NCI-H1694 (cell line): ENCODE measurements at regions not wholly inside any gene's neighbourhood (a gene's known extent, or its start where the extent isn't known, plus 50 kb on each side); places are given as distances from the start of the nearest gene placed in this dataset.

Experiments
- DNase-seq: peaks from one replicate; lab custom pipeline; 2025; lab: John Stamatoyannopoulos, UW

DNA sequence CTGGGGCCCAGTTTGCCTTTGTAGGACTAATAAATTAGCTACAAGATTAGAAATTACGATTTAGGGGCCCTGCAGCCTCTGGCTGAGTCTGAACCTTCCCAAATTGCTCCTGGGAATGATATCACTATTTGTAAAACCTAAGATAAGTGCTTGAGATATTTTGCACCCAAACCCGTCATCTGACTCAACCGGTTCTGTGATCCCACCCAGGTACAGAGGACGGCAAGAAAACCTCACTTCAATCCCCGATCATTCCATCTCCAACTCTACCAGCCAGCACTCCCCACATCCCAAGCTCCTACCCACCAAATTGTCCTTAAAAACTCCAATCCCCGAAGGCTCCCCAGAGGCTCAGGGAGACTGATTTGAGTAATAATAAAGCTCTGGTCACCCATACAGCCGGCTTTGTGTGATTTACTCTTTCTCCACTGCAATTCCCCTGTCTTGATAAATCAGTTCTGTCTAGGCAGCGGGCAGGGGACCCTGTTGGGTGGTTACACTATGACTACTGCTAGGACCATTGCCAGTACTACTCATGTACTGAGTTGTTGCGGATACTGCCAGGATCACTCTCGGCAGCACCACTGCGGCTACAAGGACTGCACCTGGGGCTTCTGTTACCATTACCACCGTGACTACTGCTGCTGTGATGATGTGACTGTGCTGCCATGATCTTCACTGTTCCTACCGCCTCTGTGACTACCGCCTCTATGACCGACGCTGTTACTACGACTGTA lies 73.1 kb downstream of the IRF8 start:
- no peak for DNase-seq

DNA sequence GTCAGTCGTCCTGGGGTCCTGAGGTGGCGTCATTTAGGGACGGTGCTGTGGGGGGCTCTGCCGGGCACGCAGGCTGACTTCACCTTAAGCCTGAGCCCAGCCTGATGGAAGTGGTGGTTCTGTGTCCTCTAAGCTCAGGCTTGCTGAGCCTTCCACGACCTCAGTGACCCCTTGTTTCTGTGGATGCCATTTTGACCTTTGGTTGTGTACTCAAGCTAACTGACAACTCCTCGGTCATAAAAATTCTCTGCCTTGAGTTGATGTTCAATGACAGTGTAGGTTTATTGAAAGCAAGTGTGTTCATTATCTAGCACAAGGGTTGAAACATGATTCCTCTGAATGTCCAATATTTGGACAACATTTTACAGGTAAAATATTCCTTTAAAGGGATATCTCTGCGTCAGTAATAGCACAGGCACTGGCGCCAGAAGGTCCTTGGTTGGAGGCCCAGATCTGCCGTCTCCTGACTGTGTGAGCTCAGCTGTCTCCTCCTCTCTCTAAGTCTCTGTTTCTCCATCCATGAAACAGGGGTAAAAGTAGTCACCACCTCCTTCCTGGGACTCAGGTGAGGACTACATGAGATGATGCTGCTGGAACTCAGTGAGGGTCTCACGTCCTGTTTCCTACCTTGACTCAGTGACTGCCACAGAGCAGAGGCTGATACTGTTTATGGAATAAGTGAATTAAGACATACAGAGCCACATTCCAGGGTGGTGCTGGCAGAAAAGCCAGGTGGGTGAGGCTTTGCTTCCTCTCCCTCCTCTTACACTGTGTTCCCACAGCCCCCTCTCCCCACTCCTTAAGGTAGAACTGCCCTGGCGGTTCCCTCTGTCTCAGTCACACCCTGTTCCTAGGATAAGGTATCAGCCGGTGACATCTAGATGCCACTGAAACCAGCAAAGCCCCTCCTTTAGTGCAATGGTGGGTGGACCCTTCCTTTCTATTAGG lies 75.7 kb downstream of the IRF8 start:
- DNase-seq, result no peak

DNA sequence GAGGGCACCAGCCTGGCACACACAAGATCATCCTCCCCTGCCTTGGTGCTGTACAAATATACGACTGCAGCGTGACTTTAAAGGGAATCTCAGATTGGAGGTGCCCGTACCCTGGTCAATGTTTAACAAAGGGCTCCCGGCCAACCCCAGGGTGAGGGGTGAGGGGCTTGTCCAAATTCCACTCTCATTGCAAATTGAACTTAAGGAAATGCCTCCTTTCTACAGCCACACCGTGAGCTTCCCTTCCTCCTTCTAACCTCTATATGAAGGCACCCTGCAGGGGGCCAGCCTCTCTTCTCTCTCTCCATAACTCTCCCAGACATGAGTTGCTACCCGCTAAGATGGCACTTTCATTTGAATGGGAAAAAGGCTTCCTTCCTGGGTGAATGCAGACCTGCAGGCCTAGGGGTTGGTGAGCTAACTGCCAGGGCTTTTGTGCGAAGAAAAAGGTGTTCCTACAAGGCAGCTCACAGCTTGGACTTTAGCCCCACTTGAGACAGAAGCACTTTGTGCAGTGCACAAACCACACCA lies 76.6 kb downstream of the IRF8 start:
- no peak for DNase-seq

DNA sequence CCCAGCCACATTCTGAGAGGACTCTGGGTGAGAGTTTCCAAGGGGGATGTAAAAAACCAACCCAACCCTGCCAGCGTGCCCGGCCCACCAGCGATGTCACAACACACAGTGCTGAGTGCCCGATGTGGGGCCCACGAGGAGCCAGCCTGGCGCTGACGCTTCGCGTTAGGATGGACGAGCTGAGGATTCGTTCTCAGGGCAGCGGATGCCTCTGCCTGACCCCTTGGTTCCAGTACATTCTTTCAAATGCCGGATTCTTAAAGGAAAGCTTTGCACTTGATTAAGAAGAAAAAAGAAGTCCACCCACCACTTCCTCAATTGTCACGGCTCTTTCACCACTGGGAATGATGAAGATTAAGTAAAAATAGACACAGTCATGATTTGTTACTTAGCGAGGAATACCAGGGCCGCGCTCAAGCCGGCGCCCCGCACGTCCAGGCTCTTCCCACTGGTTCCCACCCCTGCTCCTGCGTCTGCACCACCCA lies 79.4 kb downstream of the IRF8 start:
- no peak for DNase-seq

DNA sequence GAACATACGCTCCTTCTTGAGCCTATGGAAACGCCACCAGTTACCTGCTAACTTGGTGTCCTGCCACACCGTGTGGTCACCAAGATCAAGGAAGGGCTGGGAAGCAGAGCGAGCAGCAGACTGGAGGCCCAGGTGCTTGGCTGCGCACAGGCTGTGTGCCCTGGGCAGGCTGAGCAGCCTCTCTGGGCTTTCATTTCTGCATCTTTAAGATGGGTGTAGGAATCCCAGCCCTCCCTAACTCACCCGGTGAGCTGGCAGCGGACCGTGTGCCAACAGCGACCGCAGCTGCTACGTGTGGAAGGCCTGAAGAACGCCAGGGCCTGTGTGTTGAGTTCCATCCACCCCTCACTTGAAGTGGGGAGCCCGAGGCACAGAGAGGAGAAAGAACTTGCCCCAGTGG lies 80.0 kb downstream of the IRF8 start:
- DNase-seq, result no peak

DNA sequence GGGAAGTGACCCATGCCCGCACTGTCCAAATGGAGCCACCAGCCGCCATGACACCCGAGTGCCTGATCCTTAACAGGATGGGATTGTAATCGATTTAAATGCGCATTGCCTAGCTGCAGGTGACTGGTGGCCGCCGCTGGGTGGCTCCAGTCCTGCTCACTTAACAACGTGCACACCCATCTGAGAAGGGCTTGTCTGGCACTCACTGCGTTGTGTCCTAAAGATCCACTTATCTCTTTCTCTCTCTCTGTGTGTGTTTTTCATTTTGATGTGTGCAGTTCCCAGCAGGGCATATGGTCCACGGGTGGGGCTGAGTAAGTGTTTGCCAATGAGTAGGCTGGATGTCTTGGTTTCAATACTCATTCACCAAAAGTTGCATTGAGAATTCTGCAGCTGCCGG lies 80.6 kb downstream of the IRF8 start:
- DNase-seq, result no peak

DNA sequence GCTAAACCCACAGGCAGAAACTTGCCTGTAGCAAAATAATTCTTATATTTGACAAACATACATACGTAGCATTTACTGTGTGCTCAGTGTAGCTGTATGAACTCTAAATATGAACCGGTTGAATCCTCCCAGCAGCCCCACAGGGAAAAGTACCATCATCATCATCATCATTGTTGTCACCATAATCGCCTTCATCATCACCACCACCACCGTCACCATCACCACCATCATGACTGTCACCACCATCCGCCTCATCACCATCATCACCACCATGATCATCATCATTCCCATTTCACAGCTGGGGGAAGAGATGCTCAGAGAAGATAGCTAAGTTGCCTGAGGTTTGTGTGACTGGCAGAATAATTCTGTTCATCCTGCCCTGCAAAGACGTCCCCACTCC lies 81.7 kb downstream of the IRF8 start:
- no peak for DNase-seq

DNA sequence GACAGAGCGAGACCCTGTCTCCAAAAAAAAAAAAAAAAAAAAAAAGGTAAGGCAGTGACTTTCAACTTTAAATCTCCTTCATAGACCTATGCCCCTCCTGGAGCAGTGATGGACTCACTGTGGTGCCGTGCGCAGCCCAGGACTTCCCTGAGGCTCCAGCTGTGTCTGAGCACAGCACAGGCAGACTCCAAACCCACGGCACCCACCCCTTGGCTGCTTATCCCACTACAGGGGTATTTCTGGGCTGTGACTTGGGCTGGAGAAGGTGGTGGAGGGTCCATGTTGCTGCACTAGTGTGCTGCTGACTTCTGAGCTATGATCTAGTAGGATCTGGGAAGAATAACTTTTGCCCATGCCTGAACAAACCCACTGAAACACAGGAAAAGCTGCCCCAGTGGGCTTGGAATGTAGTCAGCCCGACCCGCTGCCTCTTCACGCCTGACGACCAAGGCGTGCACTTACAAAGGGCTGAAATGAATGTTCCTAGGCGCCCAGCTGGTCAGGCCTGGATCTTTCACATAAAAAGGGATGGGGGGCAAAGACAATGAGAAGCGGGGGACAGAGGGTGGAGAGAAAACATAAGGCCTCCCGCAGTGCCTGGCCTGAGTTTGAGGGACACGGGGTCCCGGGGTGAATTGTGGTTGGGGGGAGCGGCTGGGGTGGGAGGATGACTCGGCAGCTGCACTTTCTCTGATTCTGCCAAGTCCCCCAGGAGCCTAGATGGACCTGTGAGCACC lies 83.0 kb downstream of the IRF8 start:
- no peak for DNase-seq

DNA sequence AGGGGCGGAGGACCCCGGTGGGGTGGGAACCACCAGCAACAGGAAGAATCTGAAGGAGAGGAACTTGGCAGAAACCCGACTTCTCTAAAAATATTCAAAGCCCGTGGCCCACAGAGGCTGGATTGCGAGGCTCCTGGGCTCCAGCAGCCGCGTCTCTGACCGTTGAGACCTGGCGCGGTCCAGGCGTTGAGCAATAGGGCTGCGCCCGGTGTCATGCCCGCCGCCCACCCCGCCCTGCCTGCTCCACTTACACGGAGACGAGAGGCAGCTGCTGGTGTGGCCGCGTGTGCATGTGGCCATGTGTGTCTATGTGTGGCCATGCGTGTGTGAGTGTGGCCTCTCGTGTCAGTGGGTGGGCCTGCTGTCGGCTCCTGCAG lies 83.6 kb downstream of the IRF8 start:
- no peak for DNase-seq

DNA sequence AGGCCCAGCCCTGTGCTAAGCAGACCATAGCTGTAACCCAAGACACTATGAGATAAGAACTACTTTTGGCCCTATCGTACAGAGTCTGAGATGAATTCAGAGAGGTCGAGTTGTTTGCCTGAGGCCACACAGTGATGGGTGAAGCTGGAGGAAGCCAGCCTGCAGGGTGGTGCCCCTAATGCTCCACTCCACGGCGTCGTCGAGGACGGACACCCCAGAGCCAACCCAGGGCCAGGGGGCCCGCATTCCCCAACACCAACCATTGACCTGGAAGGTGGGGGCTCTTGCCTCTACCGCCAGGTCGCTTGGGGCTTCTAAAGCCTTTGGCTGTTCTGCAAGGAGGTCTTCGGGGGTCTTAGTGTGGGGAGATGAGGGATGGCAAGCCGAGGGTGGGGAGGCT lies 84.1 kb downstream of the IRF8 start:
- no peak for DNase-seq

DNA sequence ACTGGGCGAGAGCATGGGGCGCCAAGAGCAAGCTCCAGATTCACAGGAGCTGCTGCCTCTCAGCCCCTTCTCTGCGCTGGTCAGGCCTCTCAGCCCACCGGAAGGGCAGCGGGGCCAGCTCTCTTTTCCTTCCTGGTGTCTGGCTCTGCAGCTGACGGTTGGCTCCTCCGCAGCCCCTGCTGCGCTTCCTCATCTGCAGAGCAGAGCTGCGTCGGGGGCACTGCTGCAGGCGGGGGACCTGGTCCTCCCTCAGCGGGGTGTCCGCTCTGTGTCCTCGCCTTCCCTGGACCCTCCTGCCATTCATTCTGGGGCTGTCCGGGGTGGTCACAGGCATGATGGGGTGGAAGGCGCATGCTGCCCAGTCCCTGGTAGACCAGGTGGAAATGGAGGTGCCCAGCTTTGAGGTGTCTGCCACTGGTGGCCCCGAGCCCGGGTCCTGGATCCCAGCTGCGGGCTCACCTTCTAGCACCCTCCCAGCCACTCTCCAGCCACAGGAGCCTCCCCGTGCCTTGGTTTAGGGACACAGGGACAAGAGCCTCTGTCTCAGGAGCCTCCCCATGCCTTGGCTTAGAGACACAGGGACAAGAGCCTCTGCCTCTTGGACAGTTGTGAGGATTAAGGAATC lies 84.8 kb downstream of the IRF8 start:
- no peak for DNase-seq

DNA sequence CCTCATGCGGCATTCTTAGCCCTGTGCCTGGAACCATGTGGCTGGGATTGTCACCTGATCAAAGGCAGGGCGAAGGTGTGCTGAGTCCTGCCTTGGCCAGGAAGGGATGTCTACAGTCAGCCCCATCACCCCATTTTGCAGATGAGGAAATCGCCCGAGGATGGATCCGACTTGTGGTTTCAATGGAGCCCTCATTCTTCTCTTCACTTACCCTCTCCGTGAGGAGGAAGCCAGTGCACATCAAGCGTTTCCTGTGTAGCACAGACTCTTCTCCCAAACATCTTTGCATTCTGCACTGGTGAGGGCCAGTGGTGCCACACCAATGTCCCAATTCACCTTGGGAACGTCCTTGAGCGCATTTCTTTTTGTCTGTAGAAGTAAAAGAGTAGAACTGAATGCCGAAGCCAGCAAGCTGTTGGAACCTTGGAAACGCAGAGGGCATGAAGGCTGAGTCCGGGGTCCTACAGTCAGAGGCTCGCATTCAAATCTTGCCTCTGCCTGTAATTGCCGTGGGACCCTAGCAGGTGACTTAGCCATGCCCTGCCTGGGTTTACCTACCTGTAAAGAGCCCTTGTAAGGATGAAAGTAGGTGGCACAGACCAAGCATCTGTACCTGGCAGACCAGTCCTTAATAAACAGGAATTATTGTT lies 85.4 kb downstream of the IRF8 start:
- DNase-seq, result no peak

DNA sequence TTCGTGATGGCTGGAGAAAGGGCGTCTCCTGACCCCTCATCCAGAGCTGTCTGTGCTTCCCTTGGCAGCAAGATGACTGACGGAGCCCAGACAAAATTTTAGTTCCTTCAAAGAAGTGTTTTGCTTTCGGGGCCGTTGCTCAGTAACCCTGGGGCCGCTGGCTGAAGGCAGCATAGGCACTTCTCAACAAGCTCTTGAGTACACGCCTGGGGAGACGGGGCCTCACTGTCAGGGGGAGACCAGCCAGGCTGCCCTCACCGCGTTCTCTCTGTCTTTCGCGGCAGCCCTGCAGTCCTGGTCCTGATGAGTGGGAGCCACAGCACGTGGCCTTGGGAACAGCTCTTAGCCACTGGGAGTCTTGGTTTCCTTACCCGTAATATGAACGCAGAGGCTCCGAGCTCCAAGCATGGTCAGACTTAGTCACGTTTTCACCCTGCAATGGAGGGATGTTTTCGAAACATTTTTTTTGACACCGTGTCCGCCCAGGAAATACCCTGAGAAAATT lies 86.0 kb downstream of the IRF8 start:
- no peak for DNase-seq

DNA sequence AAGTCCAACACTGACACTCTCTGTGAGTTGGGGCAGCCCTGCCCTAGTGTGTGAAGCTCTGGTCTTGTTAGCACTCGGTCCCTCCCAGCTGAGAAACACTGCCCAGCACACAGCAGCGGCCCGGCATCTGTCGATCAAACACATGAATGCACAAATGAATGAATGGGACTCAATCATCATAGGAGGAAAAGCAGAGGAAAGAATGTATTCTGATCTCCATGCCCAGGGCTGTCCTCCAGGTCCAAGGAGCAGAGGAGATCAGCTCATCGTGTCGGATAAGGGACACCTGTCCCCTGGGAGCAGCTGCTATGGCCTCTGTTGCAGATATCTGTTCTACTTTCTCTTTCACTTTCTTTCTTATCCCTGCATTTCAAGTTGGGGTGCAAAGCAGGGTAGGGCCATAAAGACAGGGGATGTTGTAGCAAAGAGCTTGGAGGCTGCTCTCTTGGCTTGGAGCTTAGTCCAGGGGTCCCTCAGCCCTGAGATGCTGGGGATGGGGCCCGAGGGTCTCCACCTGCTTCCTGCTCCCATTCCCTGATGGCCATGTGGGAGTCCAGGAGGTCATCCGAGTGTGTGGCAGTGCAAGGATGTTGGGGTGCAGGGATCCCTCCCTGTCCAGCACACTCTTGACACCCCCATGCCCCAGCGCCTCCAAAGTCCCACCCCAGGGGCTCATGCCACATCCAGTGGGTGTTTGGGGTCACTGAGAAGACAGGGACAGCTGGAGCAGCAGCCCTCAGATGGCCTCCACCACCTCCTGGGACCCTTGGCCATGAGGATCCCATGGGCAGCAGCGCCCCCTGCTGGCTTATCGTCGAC lies 88.2 kb downstream of the IRF8 start:
- DNase-seq, result no peak

DNA sequence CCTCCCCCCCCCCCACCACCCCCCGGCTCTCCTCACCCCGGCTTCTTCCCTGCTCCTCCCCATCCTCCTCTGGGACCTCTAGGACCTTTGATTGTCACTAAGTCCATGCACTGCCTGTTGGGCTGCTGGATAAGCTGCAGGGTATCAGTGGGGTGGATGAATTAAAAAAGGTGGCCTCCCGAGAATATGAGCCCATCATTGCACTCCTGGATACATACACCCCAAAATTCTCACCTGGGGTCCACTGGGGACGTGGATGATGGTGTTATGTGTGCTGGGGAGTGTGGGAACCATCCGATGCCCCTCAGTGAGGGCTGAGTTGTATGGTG lies 88.8 kb downstream of the IRF8 start:
- no peak for DNase-seq

DNA sequence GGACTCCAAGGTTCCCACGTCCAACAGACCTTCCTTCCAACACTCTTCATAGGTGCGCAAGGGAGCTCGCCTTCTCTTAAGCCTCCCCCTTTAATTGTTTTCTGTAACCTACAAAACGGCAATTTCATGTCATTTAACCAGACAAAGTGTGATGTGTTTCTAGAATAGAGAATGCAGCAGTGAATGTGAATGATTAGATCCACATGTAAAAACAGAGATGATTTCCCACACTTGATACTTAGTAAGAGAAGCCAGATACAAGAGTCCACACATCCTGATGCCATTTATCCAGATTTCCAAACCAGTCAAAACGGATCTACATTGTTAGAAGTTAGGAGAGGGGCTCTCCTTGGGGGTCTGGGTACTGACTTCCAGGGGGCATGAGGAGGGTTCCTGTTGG lies 89.3 kb downstream of the IRF8 start:
- DNase-seq, result no peak

DNA sequence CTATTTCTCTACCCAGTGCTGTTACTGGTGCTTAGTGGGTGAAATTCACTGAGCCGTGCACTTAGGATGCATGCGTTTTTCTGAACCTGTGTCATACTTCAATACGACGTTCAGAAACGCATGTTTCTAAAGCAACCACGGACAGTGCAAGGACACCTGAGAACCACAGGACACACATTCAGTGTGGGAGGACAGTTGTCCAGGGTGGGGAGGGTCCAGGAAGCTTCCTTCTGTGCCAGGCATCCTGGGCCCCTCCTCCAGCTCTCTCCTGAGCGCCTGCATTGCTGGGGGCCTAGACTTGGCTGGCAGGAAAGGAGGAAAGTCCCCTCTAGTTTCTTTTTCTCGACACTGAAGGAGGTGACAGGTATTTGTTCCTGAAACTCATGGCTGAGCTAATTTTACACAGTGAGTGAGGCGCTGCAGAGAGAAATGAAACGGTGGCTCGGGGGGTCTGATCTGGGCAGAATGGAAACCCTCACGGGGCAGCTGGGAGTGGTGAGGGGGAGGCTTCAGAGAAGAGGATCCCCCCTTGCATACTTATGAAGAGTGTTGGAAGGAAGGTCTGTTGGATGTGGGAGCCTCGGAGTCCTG lies 89.9 kb downstream of the IRF8 start:
- no peak for DNase-seq

DNA sequence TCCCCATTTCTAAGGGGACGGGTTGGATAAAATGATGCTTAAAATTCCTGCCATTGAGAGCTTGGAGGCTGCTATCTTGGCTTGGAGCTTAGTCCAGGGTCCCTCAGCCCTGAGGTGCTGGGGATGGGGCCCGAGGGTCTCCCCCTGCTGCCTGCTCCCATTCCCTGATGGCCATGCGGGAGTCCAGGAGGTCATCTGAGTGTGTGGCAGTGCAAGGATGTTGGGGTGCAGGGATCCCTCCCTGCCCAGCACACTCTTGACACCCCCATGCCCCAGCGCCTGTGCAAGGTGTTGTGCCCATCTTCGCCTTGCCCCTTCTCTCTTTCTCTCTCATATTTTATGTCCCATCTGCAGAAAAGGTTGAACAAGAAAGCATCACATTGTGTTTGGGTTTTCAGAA lies 90.4 kb downstream of the IRF8 start:
- DNase-seq, result no peak

DNA sequence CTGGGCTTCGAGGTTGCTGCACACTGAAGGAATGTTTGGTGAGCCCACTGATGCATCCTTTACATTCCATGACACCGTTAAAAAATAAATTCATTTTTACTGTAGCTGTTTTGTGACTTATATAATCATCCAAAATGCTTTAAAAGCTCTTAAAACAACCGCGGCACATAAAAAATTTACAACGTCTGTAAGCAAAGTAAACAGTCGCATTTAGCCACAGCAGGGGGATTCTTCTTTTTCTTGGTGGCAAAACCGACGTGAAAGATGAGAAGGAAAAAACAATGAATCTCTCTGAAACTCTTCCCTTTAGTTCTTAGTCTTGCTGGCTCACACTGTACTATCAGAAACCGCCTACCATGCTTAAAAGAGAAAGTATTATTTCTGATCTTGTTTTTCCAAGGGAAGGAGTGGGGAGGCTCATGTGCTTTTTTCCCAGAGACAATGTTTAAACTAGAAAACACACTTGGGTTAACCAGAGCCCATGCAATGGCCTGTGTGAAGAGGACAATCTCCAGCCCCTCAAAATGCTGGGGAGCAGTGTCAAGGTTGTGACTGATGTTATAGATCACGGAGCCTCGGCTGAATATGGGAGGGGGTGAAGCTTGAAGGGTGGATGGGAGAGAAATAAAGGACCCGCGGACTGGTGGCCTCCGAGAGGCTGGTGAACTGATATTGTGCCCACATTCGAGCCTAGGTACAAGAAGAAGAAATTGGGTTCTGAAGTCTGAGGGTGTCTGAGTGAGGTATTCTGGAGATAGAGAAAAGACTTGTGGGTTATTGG lies 91.1 kb downstream of the IRF8 start:
- no peak for DNase-seq
